Memory B cell (primary cell): ENCODE measurements at regions not wholly inside any gene's neighbourhood (a gene's known extent, or its start where the extent isn't known, plus 50 kb on each side); places are given as distances from the start of the nearest gene placed in this dataset.

Source experiments
- ATAC-seq: fragments of 150-1000 bp; cut with Tn5 transposase; 2 replicates; pipeline ENCODE4 v1.10.0; 2021; ENCODE audit warnings: low read depth, mild to moderate bottlenecking, moderate library complexity
- DNase-seq, 2 donors: peaks; one replicate each; pipeline ENCODE4 v3.0.0; 2022; ENCODE audit warnings: low spot score in 2 of 2
- H3K27ac Mint-ChIP-seq: one replicate; pipeline ENCODE4 v1.8.0; 2022; ENCODE audit warnings: mild to moderate bottlenecking, moderate library complexity, mixed read lengths
- H3K27me3 Mint-ChIP-seq: one replicate; pipeline ENCODE4 v1.8.0; 2022; ENCODE audit warnings: mixed read lengths
- H3K36me3 Mint-ChIP-seq: one replicate; pipeline ENCODE4 v1.8.0; 2022; ENCODE audit warnings: mild to moderate bottlenecking, mixed read lengths
- H3K4me1 Mint-ChIP-seq: one replicate; pipeline ENCODE4 v1.8.0; 2022; ENCODE audit warnings: mixed read lengths
- H3K4me3 Mint-ChIP-seq: one replicate; pipeline ENCODE4 v1.8.0; 2022; ENCODE audit warnings: mild to moderate bottlenecking, moderate library complexity, mixed read lengths
- H3K9me3 Mint-ChIP-seq: one replicate; pipeline ENCODE4 v1.8.0; 2022; ENCODE audit warnings: mixed read lengths

DNA sequence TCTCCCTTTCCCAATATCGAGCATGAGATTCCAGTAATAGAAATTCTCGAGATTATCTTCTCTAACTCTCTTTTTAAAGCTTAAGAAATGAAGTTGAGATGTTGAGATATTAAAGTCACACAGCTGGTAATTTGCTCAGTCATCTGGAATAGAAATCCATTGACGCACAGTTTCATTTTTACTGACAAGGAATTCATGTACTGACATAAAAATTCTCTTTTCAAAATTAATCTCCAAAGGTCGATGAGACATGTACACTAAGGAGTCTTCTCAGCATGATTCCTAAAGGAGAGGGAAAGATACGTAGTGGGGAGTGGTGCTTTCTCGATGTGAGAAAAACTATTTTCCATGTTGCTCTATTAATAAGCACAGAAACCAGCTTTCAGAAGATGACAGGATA lies 1639.5 kb upstream of the MIR17HG start:
- Mint-ChIP-seq H3K36me3 (no peaks in the 10 kb centered on the region), H3K4me3 (no peak overlapping the region)
- no peak for ATAC-seq

DNA sequence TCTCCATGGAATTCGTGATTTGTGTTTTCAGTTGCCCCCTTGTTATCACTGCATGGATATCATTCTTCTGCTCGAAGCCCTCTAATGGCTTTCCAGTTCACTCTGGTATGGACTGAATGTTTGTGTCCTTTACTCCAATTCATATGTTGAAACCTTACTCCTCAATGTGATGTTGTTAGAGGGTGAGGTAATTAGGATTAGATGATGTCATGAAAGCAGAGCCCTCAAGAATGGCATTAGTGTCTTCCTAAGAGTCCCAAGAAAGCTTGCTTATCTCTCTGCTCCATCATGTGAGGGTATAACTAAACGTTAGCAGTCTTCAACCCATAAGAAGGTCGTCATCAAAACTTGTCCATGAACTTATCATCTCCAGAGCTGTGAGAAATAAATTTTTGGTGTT lies 1626.3 kb upstream of the MIR17HG start:
- Mint-ChIP-seq H3K27ac (no peak overlapping the region), H3K4me1 (no peaks in the 10 kb centered on the region), H3K9me3 (peaks cover 13% of the 10 kb centered on the region), H3K36me3 (no peaks in the 10 kb centered on the region), H3K27me3 (no peaks in the 10 kb centered on the region), H3K4me3 (no peak overlapping the region)
- ATAC-seq (no peak), DNase-seq (no peak)

More for the DNA sequence above, 1639.5 kb upstream of the MIR17HG start:
- H3K9me3 Mint-ChIP-seq = peaks cover 11% of the 10 kb centered on the region
- H3K27me3 Mint-ChIP-seq = no peaks in the 10 kb centered on the region
- no peak overlapping the region for H3K27ac Mint-ChIP-seq
- no peaks in the 10 kb centered on the region for H3K4me1 Mint-ChIP-seq
- DNase-seq = no peak

DNA sequence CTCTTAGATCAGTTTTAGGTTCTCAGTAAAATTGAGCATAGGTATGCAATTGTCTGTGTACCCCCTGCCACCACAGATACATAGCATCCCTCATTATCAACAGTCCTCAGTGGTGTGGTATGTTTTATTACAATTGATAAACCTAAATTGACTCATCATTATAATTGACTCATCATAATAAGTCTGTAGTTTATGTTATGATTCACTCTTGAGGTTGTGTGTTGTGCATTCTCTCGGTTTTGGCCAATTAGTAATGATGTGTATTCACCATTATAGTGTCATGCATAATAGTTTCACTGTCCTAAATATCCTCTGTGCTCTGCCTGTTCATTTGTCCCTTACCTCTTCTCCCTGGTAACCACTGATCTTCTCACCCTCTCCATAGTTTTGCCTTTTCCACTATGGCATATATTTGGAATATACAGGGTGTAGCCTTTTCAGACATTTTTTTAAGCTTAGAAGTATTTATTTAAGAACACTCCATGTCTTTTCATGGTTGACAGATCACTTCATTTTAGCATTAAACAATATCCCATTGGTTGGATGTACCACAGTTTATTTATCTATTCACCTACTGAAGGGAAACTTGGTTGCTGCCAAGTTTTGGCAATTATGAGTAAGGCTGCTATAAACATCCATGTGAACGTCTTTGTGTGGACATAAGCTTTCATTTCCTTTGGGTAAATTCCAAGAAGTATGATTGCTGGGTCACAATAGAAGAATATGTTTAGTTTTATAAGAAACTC lies 1620.6 kb upstream of the MIR17HG start:
- Mint-ChIP-seq H3K9me3 (peaks cover 15% of the 10 kb centered on the region), H3K27me3 (no peaks in the 10 kb centered on the region), H3K27ac (no peak overlapping the region), H3K36me3 (no peaks in the 10 kb centered on the region), H3K4me3 (no peak overlapping the region), H3K4me1 (no peaks in the 10 kb centered on the region)
- DNase-seq = no peak
- no peak for ATAC-seq

DNA sequence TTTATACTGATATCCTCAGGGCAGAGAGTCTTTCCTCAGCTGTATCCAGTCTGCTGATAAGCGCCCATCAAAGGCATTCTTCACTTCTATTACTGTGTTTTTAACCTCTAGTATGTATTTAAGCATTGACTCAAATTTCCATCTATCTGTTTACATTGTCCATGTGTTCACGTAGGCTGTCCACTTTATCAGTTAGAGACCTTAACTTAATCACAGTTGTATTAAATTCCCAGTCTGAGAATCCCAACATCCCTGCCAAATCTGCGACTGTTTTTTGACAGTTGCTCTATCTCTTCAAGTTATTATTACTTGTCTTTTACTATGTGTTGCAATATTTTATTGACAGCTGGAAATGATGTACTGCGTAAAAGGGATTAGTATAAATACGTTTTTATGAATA lies 1613.7 kb upstream of the MIR17HG start:
- Mint-ChIP-seq H3K27ac (no peak overlapping the region), H3K36me3 (no peaks in the 10 kb centered on the region), H3K27me3 (no peaks in the 10 kb centered on the region), H3K4me1 (no peaks in the 10 kb centered on the region), H3K9me3 (peaks cover 3% of the 10 kb centered on the region), H3K4me3 (no peak overlapping the region)
- no peak for ATAC-seq
- DNase-seq = no peak

DNA sequence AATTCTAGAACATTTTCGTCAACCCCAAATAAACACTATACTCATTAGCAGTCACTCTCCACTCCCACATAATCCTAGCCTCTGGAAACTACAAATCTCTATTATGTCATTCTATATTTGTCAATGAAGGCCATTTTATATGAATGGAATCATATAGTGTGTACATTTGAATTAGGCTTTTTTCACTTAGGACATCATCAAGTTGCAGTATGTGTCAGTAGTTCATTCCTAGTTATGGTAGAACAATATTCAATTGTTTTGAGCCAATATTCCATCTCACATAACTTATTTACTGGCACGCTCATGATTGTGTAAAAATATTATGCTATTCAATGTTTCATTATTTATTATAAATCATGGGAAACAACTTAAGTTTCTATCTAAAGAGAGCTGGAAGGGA lies 1610.4 kb upstream of the MIR17HG start:
- no peak for DNase-seq
- ATAC-seq = no peak
- Mint-ChIP-seq H3K27ac (no peak overlapping the region), H3K4me3 (no peak overlapping the region), H3K4me1 (no peaks in the 10 kb centered on the region), H3K9me3 (peaks cover under 1% of the 10 kb centered on the region), H3K27me3 (no peaks in the 10 kb centered on the region), H3K36me3 (no peaks in the 10 kb centered on the region)

GRCh38 chr13:89738072-89738471 lies 1609.4 kb upstream of the MIR17HG start:
- DNase-seq = no peak
- H3K27ac Mint-ChIP-seq = no peak overlapping the region
- ATAC-seq = no peak
- no peaks in the 10 kb centered on the region for H3K9me3 Mint-ChIP-seq
- no peaks in the 10 kb centered on the region for H3K36me3 Mint-ChIP-seq
- no peaks in the 10 kb centered on the region for H3K27me3 Mint-ChIP-seq
- no peaks in the 10 kb centered on the region for H3K4me1 Mint-ChIP-seq
- no peak overlapping the region for H3K4me3 Mint-ChIP-seq

DNA sequence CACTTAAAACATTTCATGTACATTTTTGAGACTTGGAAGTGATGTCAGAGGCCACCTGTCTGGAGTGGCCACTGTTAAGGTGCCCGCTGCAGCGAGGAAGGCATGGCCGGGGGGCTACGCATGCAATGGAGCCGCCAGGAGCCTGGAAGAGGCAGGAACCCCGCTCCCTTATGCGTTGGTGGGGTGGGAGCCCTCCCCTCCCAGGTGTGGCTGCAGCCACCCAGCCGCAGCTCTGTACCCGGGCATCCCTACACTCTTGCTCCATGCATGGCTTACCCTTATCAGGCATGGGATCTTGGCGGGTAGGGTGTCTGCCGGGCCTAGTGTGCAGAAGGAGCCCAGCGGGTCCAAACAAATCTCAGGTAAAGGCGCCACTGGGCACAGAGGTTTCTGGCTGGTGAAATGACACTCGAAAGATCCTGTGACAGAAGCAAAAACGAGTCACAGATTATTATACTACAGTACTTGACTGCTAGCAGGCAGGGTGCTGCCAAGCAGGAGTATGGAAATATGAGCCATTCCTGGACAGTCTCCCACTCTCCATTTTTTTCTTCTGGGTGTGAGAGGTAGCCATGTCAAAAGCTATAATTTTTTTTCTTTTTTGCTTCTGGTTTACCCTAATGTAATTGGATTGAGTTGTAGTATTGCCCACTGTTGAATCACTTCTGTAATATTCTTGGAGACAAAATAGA lies 1606.3 kb upstream of the MIR17HG start:
- H3K9me3 Mint-ChIP-seq = no peaks in the 10 kb centered on the region
- H3K4me1 Mint-ChIP-seq = no peaks in the 10 kb centered on the region
- no peaks in the 10 kb centered on the region for H3K27me3 Mint-ChIP-seq
- H3K4me3 Mint-ChIP-seq = no peak overlapping the region
- ATAC-seq (no peak), DNase-seq (no peak)
- no peaks in the 10 kb centered on the region for H3K36me3 Mint-ChIP-seq
- no peak overlapping the region for H3K27ac Mint-ChIP-seq

- H3K27ac Mint-ChIP-seq = no peak overlapping the region
- ATAC-seq = no peak
- DNase-seq = no peak
- H3K4me1 Mint-ChIP-seq = no peaks in the 10 kb centered on the region
- H3K36me3 Mint-ChIP-seq = no peaks in the 10 kb centered on the region
- H3K9me3 Mint-ChIP-seq = peaks cover 2% of the 10 kb centered on the region
- no peaks in the 10 kb centered on the region for H3K27me3 Mint-ChIP-seq
- no peak overlapping the region for H3K4me3 Mint-ChIP-seq
These were observed 1600.9 kb upstream of the MIR17HG start for GRCh38 chr13:89746554-89746953.

DNA sequence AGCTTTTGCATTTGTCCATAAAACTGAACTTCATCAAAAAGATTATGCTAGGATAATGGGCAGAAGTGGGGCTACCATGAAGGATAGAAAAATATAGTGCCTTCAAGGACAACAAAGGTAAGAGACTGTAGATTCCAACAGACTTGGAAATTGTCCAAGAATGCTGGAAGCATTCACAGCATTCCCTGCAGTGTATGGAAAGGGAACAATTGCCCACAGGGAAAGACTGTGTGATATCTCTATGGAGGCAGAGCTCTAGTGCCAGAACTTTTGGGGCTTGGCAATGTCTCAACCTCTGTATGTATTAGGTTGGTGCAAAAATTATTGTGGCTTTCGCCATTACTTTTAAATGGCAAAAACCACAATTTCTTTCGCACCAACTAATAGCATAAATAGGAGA lies 1598.8 kb upstream of the MIR17HG start:
- Mint-ChIP-seq H3K4me1 (no peaks in the 10 kb centered on the region), H3K36me3 (no peaks in the 10 kb centered on the region), H3K27me3 (no peaks in the 10 kb centered on the region), H3K9me3 (peaks cover 4% of the 10 kb centered on the region), H3K4me3 (no peak overlapping the region), H3K27ac (no peak overlapping the region)
- no peak for DNase-seq
- ATAC-seq = no peak

DNA sequence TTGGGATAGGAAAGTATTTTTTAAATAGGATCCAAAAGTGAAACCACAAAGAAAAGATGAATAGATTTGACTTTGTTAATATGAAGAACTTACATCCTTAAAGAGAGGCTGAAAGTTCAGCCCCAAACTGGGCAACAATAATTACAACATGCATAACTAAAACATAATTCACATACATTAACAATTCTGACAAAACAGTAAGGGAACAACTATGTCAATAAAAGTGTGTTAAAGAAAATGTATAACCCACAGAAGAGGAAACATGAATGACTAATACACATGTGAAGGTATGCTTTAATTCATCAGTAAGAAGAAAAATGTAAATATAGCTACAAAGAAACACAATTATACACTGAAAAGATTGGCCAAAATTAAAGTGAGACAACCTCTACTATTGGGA lies 1597.6 kb upstream of the MIR17HG start:
- no peak for ATAC-seq
- Mint-ChIP-seq H3K27ac (no peak overlapping the region), H3K9me3 (peaks cover 4% of the 10 kb centered on the region), H3K4me3 (no peak overlapping the region), H3K4me1 (no peaks in the 10 kb centered on the region), H3K36me3 (no peaks in the 10 kb centered on the region), H3K27me3 (no peaks in the 10 kb centered on the region)
- DNase-seq = no peak

DNA sequence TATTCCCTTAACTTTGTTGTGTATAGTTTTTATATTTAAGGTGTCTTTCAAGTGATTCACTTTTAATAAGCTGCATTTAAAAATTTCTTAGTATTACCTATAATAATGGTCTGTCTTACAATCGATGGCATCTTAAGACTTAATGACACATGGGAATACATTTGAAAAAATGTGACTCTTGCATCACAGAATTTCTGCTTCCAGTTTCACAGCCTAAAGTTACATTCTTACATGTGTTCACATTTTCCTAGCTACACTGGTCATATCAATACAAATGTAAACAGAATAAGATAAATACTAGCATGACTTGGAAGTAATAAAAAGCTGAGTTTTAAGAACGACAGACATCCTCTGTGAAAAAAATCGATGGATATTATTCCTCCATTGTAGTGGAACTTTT lies 1597.1 kb upstream of the MIR17HG start:
- no peak overlapping the region for H3K4me3 Mint-ChIP-seq
- DNase-seq = no peak
- no peak overlapping the region for H3K27ac Mint-ChIP-seq
- no peak for ATAC-seq
- H3K27me3 Mint-ChIP-seq = no peaks in the 10 kb centered on the region
- no peaks in the 10 kb centered on the region for H3K4me1 Mint-ChIP-seq
- peaks cover 4% of the 10 kb centered on the region for H3K9me3 Mint-ChIP-seq
- H3K36me3 Mint-ChIP-seq = no peaks in the 10 kb centered on the region

- Mint-ChIP-seq H3K4me3 (no peak overlapping the region), H3K36me3 (no peaks in the 10 kb centered on the region), H3K9me3 (peaks cover 8% of the 10 kb centered on the region), H3K27me3 (no peaks in the 10 kb centered on the region), H3K27ac (no peak overlapping the region), H3K4me1 (peaks cover 3% of the 10 kb centered on the region)
- no peak for DNase-seq
- no peak for ATAC-seq
These were observed 1596.0 kb upstream of the MIR17HG start for GRCh38 chr13:89751432-89751930.

GRCh38 chr13:89752394-89752793 lies 1595.1 kb upstream of the MIR17HG start:
- Mint-ChIP-seq H3K4me3 (no peak overlapping the region), H3K9me3 (peaks cover 8% of the 10 kb centered on the region), H3K4me1 (peaks cover 3% of the 10 kb centered on the region)

GRCh38 chr13:89755729-89756492 lies 1591.6 kb upstream of the MIR17HG start:
- DNase-seq = no peak
- peaks cover 3% of the 10 kb centered on the region for H3K4me1 Mint-ChIP-seq
- ATAC-seq = no peak
- no peak overlapping the region for H3K4me3 Mint-ChIP-seq
- peaks cover 7% of the 10 kb centered on the region for H3K9me3 Mint-ChIP-seq
- H3K36me3 Mint-ChIP-seq = no peaks in the 10 kb centered on the region
- H3K27me3 Mint-ChIP-seq = no peaks in the 10 kb centered on the region
- H3K27ac Mint-ChIP-seq = no peak overlapping the region

More at GRCh38 chr13:89752394-89752793, 1595.1 kb upstream of the MIR17HG start:
- H3K27me3 Mint-ChIP-seq = no peaks in the 10 kb centered on the region
- no peaks in the 10 kb centered on the region for H3K36me3 Mint-ChIP-seq
- no peak for DNase-seq
- H3K27ac Mint-ChIP-seq = no peak overlapping the region
- ATAC-seq = no peak
